Breast epithelium (tissue), 4 donors: ENCODE measurements at regions not wholly inside any gene's neighbourhood (a gene's known extent, or its start where the extent isn't known, plus 50 kb on each side); places are given as distances from the start of the nearest gene placed in this dataset.

Experiments
- DNase-seq, 2 donors: peaks; one replicate each; pipeline ENCODE4 v3.0.0-alpha.2; 2019; ENCODE audit warnings: low spot score in 2 of 2
- H3K27ac ChIP-seq, 2 donors: fragments of 200-600 bp; sonication (generic) in 1 of 2; one replicate each; pipeline ENCODE4 v1.5.1; 2016 to 2019; ENCODE audit warnings: mild to moderate bottlenecking in 1 of 2
- H3K27me3 ChIP-seq, 2 donors: fragments of 200-600 bp; sonication (generic) in 1 of 2; one replicate each; pipeline versions ENCODE4 v1.5.1 to v1.6.0; 2017 to 2019; ENCODE audit warnings: control low read depth in 1 of 2, mild to moderate bottlenecking in 1 of 2
- H3K36me3 ChIP-seq: fragments of 200-600 bp; one replicate; pipeline ENCODE4 v1.5.1; 2019
- H3K4me1 ChIP-seq, 2 donors: fragments of 200-600 bp; sonication (generic); one replicate each; pipeline ENCODE4 v1.5.1; 2016 to 2019; ENCODE audit warnings: control low read depth in 1 of 2
- H3K4me3 ChIP-seq, 3 donors: fragments of 200-600 bp; sonication (generic); 1 replicate in 2 of 3; 2 replicates in 1 of 3; pipeline ENCODE4 v1.5.1; 2016 to 2019; ENCODE audit warnings: mild to moderate bottlenecking in 3 of 3, moderate library complexity in 2 of 3
- H3K9me3 ChIP-seq, 2 donors: fragments of 200-600 bp; sonication (generic) in 1 of 2; one replicate each; pipeline ENCODE4 v1.5.1; 2016 to 2019; ENCODE audit warnings: control low read depth in 1 of 2
- POLR2A ChIP-seq: fragments of 450-650 bp; IDR thresholded peaks from one replicate; pipeline ENCODE4 v1.6.1; 2016; ENCODE audit warnings: antibody characterized with exemption, mild to moderate bottlenecking, moderate library complexity
- POLR2AphosphoS5 ChIP-seq, 3 donors: sonication (generic); formaldehyde crosslinking; IDR thresholded peaks; one replicate each; pipeline ENCODE4 v1.6.1; 2017; ENCODE audit warnings: antibody characterized with exemption in 3 of 3
- intact Hi-C: fragments of 100-400 bp; cut with DNase I; formaldehyde crosslinking; loops from one replicate; pipeline ENCODE4 v1.15.1; 2023; ENCODE audit warnings: low total_unique reads
- TF ChIP-seq, protein P1 (sequence below), 3 donors: fragments of 450-650 bp; IDR thresholded peaks; one replicate each; pipeline ENCODE4 v1.5.1; 2016 to 2017; ENCODE audit warnings: antibody characterized with exemption in 3 of 3, mild to moderate bottlenecking in 3 of 3, moderate library complexity in 3 of 3

DNA sequence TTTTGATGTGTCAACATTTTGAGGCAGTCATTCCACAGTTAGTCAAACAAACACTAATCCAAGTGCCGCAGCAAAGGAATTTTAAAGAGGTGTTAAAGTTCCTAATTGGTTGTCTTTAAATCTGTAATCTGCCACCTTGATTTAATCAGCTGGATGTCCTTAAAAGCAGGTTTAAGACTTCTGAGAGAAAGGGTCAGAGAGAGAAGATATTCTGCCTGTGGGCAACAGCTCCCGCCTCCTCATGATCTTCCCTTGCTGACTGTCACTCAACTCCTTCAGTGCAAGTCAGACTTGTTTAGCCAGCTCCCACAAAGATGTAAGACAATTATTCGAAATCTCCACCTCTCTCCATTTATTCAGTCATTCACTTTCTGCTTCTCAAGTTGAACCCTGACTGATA is 92.6 kb upstream of the MYRIP start:
- H3K4me1 ChIP-seq: no peaks in the 10 kb centered on the region
- TF ChIP-seq POLR2A (no peak), POLR2AphosphoS5 (IDR thresholded peaks at IDR 0.05) (no peak)
- TF ChIP-seq, protein P1, sequence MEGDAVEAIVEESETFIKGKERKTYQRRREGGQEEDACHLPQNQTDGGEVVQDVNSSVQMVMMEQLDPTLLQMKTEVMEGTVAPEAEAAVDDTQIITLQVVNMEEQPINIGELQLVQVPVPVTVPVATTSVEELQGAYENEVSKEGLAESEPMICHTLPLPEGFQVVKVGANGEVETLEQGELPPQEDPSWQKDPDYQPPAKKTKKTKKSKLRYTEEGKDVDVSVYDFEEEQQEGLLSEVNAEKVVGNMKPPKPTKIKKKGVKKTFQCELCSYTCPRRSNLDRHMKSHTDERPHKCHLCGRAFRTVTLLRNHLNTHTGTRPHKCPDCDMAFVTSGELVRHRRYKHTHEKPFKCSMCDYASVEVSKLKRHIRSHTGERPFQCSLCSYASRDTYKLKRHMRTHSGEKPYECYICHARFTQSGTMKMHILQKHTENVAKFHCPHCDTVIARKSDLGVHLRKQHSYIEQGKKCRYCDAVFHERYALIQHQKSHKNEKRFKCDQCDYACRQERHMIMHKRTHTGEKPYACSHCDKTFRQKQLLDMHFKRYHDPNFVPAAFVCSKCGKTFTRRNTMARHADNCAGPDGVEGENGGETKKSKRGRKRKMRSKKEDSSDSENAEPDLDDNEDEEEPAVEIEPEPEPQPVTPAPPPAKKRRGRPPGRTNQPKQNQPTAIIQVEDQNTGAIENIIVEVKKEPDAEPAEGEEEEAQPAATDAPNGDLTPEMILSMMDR (IDR thresholded peaks at IDR 0.05): no peak
- H3K4me3 ChIP-seq: no peak overlapping the region
- DNase-seq: no peak
- H3K36me3 ChIP-seq: no peaks in the 10 kb centered on the region
- intact Hi-C loops: no loop called here
- no peaks in the 10 kb centered on the region for H3K9me3 ChIP-seq
- no peaks in the 10 kb centered on the region for H3K27me3 ChIP-seq
- H3K27ac ChIP-seq: no peak overlapping the region

DNA sequence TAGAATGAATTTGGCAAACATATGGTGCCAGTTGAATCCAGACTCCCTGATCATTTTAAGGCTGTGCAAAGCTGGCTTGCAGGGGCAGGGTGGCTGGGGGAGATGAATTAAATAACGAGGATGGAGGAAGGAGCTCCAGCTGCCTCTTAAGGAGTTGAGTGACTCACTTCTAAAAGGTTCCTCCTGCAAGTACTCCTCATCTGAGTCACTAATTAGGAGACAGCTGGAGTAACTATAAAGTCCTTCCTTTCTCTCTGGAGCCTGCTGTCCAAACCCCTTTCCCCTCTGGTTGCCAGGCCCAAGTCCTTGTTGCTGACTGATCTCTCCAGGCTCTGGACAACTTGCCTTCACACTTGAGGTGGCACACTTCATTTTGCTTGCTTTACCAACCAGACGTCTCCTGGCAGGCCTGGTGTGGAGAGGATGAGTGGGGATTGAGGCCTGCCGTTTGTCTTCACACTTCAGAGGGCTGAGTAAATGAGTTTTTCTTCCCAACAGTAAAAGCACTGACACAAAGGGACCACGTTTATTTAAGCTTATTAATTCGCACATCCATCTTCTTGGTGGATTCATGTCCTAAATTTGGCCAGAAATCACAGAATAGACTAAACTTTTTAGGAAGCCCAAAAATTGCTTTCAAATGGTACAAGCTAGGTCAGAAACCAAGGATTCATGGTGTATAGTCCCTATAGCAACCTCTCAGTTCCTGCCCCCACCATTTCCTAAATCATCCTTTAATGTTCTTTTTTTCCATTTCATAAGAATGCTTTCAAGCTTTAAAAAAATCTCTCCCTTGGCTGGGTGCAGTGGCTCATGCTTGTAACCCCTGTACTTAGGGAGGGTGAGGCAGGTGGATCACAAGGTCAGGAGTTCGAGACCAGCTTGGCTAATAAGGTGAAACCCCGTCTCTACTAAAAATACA is 90.5 kb upstream of the MYRIP start:
- no peaks in the 10 kb centered on the region for H3K4me1 ChIP-seq
- H3K36me3 ChIP-seq: no peaks in the 10 kb centered on the region
- intact Hi-C loops: no loop called here
- H3K27me3 ChIP-seq: no peaks in the 10 kb centered on the region
- no peaks in the 10 kb centered on the region for H3K9me3 ChIP-seq
- DNase-seq: no peak
- no peak for TF ChIP-seq POLR2AphosphoS5 (IDR thresholded peaks at IDR 0.05)
- no peak for TF ChIP-seq POLR2A
- TF ChIP-seq, protein P1 (IDR thresholded peaks at IDR 0.05): no peak
- no peak overlapping the region for H3K27ac ChIP-seq
- H3K4me3 ChIP-seq: no peak overlapping the region

DNA sequence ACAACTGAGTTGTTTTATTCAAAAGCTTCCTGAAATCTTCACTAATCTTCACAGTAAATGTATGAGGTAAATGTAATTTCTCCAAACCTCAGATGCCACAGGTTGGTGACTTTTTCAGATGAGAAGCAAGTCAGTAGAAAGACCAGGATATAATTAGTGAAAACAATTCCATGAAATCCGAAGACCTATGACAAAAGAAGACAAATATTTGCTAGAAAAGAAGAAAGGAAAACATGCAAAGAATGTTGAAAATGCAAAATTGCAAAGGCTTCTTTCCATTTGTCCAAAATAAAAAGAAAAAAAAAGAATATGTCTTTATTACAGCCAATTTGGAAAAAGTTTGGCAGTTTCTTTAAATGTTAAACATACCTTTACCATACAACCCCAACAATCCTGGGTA is 88.3 kb upstream of the MYRIP start:
- no peak overlapping the region for H3K27ac ChIP-seq
- H3K36me3 ChIP-seq: no peaks in the 10 kb centered on the region
- no peak overlapping the region for H3K4me3 ChIP-seq
- DNase-seq: no peak
- H3K4me1 ChIP-seq: no peaks in the 10 kb centered on the region
- no peaks in the 10 kb centered on the region for H3K27me3 ChIP-seq
- H3K9me3 ChIP-seq: no peaks in the 10 kb centered on the region
- intact Hi-C loops: no loop called here
- TF ChIP-seq POLR2A (no peak), POLR2AphosphoS5 (IDR thresholded peaks at IDR 0.05) (no peak)
- TF ChIP-seq, protein P1 (IDR thresholded peaks at IDR 0.05): no peak

DNA sequence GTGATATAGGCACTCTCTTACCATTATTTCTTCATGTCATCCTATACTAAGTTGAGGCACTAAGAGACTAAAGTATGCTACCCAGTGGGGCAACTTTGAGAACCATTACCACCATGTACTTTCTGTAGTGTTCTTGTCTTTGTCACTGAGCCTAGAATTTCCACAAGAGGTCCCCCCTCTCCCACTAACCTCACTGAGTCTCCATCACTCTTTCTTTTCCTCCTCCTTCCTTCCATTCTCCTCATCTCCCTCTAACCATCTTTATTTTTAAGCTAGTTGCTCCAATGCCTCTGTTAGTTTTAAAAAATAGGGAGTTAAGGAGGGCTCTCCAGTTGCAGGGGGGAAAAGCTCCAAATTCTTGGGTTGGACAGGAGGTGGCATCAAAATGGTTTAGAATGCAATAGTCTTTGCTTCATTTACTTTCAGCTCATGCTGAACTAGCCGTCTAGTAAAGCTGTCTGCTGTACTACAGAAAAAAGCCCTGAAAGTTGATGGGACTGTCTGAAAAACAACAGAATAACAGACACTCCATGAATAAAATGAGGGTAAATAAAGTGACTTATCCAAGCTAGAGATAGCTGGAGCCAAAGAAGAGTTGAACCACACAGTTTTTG is 85.1 kb upstream of the MYRIP start:
- Histone ChIP-seq H3K36me3 (no peaks in the 10 kb centered on the region), H3K9me3 (no peaks in the 10 kb centered on the region), H3K27ac (no peak overlapping the region), H3K4me1 (no peaks in the 10 kb centered on the region), H3K4me3 (no peak overlapping the region), H3K27me3 (no peaks in the 10 kb centered on the region)
- intact Hi-C loops: no loop called here
- TF ChIP-seq, protein P1 (IDR thresholded peaks at IDR 0.05): no peak
- TF ChIP-seq POLR2AphosphoS5 (IDR thresholded peaks at IDR 0.05): no peak
- DNase-seq: no peak

DNA sequence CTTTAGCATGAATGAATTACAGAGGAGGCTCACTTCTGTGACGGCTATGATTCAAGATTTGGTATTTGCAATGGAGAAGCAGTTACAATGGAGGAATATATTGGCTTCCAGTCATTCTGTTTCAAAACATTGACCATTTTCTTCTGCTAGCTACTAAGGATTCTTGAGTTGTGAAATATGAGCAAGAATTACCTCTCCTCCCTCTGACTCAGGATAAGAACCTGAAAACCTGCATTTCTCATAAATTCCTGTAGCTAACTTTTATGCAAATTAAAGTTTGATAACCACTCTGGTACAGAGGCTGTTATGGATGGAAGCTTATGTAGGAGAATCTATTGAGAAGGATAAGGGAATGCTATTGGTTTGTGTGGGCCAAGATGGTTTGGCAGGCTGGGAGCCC is 84.1 kb upstream of the MYRIP start:
- TF ChIP-seq, protein P1 (IDR thresholded peaks at IDR 0.05): no peak
- TF ChIP-seq POLR2AphosphoS5 (IDR thresholded peaks at IDR 0.05) (no peak), POLR2A (no peak)

More for the DNA sequence above, 84.1 kb upstream of the MYRIP start:
- intact Hi-C loops: no loop called here
- Histone ChIP-seq H3K4me3 (no peak overlapping the region), H3K27ac (no peak overlapping the region), H3K9me3 (no peaks in the 10 kb centered on the region), H3K4me1 (no peaks in the 10 kb centered on the region), H3K36me3 (no peaks in the 10 kb centered on the region), H3K27me3 (no peaks in the 10 kb centered on the region)
- no peak for DNase-seq
